Activated CD4-positive, alpha-beta T cell treated with anti-CD3 and anti-CD28 coated beads, Interleukin-2, amount 50 U/mL, for 16 hours (primary cell): ENCODE measurements at regions not wholly inside any gene's neighbourhood (a gene's known extent, or its start where the extent isn't known, plus 50 kb on each side); places are given as distances from the start of the nearest gene placed in this dataset.

Experiments used
- DNase-seq: peaks from one replicate; pipeline ENCODE4 v3.0.0-alpha.2; 2020

- DNase-seq = no peak
These were observed 719.2 kb downstream of the OLFM4 start for GRCh38 chr13:53747825-53748224.

DNA sequence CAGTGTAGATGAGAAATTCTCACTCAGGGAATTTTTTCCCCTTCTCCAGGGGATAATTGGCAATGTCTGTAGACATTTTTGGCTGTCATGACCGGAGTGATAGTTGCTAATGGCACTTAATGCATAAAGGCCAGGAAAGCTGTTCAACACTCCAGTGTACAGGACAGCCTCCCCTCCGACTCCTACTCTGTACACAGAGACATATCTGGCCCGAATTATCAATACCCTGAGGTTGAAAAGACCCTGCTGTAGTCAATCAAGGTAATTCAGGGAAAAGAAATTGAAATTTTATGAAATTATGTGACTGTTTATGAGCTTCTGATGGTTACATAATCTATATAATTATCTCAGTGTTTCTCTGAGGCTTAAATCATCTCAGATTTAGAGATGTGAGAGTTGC is 720.7 kb downstream of the OLFM4 start:
- no peak for DNase-seq

DNA sequence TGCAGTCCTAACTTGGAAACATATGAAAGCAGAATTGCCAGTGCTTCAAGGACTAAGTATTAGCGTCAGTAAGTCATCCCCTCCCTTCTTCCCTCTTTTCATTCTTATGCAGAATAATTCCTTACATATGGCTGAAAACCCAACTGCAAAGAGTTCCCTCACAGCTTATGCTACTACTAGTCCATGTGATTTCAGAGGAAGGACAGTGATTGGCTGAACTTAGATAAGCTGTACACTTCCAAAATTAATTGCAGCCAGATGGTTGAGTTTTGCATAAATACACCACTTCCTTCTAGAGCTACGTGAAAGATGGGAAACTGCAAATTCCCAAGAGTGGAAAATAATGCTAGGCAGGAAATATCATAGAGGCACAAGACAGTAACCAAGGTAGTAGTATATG is 730.4 kb downstream of the OLFM4 start:
- no peak for DNase-seq

DNA sequence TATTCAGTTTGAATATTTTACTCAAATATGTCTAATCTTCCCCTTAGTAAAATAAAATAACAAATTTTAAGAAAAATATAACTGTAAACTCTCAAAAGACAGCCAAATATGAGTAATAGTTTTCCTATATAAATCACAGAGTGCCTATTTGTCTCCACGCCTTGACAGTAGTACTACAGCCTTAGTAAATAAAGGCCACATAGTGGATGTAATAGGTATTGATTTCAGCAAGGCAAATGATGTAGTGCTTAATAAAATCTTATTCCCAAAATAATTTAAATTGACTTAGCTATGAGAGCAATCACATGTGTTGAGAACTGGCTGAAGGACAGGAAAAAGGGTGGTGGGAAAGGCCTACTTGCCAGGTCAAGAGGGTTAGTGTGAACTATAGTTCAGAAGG is 747.2 kb downstream of the OLFM4 start:
- DNase-seq = no peak

DNA sequence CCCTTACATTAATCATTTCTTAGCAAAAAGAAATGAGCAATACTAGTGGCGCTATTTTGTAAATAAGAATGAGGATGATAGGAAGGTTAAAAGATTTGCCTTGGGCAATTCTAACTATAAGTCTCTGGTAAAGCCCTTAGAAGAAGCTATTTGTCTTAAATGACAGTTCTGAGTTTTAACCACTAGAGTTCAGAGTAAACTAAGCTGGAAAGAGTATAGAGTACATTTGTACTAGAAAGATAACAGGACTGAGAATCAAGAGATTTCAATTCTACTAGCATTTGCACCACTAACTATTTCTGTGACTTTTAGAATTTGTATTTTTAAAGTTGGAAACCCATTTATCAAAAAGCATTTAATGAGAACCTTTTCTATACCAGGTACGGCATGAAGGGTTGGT is 750.3 kb downstream of the OLFM4 start:
- no peak for DNase-seq

- DNase-seq = no peak
These were observed 753.3 kb downstream of the OLFM4 start for GRCh38 chr13:53781941-53782340.

- peak; percentile 44 for DNase-seq
These were observed 753.9 kb downstream of the OLFM4 start for GRCh38 chr13:53782488-53782961.

- DNase-seq = no peak
These were observed 754.9 kb downstream of the OLFM4 start for GRCh38 chr13:53783471-53783870.

- no peak for DNase-seq
These were observed 759.7 kb downstream of the OLFM4 start for GRCh38 chr13:53788286-53788685.

- no peak for DNase-seq
These were observed 771.4 kb downstream of the OLFM4 start for GRCh38 chr13:53800011-53800410.

DNA sequence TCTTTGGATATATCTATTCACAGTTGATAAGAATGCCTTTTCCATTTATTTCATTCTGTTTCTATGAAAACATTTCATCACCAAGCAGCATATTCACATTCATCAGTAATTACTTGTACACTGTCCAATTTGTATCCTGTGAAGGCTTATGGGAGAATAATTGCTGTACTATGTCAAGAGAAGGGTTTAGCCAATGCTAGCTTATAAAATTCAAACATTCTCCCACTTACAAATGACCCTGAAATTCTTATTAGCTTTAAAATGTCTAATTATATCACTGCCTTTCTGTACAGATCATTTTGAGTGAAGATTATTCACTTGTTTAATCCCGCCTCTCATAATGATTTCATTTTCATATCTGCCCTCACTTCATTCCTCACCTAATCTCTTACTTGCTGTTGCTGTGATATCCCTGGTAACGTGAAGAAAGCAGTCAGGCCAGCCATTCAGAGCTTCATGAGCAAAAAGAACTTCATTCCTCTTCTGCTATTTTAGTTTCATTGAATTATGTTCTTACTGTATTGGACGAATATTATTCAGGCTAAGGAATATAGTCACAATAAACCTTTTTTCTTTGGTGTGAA is 778.7 kb downstream of the OLFM4 start:
- DNase-seq = no peak

GRCh38 chr13:53821632-53822031 is 793.0 kb downstream of the OLFM4 start:
- DNase-seq = no peak

DNA sequence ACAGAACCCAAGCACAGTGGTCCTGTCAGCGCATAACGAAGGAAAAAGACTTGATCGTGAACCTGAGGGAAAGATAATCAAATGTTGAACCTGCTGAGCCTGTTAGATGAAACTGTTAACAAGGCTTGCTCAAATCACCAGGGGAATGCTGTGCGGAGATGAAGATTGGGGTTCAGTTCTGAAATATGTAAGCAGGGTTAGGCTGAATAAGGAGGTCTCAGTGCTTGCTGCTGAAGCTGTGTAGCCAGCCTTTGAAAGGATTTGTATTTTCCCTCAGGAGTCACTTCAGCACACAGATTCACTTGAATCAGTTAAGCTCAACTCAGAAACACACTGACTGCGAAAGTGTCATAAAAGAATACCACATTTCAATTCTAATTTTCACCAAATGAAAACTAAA is 793.5 kb downstream of the OLFM4 start:
- DNase-seq = no peak

DNA sequence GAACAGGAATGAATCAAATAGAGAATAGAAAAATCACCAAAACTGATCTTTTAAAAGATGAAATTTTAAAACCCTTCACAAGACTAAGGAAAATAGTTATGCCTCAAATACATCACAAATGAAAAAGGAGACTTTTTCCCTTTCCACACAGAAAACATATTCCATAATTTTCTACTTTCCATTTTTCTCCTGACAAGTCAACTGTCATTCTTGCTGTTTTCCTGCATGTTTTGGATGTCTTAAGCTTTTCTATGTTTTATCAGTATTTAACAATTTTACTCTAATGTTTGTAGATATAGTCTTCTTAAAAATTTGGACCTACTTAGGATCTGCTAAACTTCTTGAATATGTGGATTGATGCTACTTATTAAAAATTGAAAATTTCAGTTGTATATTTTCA is 810.8 kb downstream of the OLFM4 start:
- no peak for DNase-seq

GRCh38 chr13:53844473-53845146 is 816.0 kb downstream of the OLFM4 start:
- no peak for DNase-seq

- no peak for DNase-seq
These were observed 818.9 kb downstream of the OLFM4 start for GRCh38 chr13:53847502-53847901.

GRCh38 chr13:53848366-53848961 is 819.9 kb downstream of the OLFM4 start:
- no peak for DNase-seq

DNA sequence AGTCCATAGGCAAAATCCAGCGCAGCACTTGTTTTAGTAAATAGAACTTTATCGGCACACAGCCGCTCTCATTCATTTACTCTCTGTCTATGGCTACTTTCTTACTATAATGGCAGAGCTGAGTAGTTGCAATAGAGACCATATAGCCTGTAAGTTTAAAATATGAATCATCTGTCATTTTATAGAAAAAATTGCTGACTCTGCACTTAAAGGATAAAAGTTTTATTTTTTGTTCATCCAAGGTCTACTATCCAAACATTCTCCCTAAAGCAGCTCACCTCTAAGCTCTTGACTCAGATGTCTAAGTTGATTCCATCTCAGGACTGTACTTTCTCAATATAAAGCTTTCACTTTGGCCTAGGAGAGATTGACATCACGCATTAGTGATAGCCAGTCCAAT is 825.7 kb downstream of the OLFM4 start:
- no peak for DNase-seq

DNA sequence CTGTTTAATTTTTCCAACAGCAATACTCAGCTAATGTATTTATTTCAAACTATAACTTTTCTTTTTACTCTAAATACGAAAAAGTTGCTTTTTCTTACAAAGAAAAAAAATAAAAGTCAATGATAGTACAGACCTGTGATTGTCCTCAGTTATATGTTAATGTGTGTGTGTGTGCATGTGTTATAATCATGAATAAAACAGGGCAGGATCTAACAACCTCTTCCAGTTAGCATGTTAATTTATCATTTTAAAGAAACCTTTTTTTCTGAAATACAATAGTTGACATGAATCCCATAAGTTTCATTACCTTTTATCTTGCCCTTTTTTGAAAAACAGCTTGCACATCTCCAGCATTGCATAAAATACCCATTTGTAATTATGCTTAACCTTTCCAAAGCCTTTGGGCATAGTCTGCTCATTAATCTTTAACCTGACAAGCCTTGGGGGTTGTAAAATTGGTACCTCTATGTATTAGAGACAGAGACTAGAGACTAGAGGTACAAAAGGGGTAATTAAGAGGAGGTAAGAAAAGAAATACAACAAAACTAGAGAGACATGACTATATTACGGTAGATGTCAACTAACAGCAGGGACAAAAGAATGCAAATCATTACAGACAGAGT is 828.1 kb downstream of the OLFM4 start:
- DNase-seq = no peak

GRCh38 chr13:53863520-53863919 is 834.9 kb downstream of the OLFM4 start:
- DNase-seq = no peak

GRCh38 chr13:53873558-53873957 is 844.9 kb downstream of the OLFM4 start:
- DNase-seq = no peak

DNA sequence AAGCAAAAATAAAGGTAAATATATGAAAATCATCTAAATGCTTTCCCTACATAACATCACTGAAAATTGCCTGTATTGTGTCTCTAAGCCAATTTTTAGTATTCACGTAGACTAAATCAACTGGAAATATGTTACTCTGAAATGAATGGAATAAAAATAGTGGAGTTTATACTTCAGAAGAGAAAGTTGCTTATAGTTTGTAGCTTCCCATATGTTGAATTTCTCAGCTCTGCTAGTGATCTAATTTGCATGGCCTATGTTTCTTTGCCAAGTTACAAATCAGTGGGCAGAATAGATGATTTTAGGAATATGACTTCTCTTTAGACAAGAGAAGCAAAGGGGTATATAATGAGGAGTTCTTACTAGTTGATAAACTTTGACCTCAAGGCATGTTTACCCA is 850.2 kb downstream of the OLFM4 start:
- DNase-seq = no peak

DNA sequence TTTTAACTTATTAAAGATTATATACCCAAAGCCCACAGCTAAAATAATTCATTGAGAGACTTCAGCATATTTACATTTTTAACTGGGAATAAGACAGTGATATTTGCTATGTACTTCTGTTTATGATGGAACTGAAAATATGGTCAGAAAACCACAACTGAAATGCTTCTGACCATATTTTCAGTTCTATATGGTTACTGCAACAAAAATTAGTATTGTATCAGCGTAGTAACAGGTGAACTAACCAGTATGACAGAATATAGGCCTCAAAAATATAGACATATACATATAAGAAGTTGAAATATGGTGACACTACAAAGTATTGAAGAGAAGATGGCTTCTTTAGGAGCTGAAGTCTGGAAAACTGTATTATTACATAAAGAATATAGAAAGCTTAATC is 857.4 kb downstream of the OLFM4 start:
- no peak for DNase-seq

GRCh38 chr13:53890696-53891095 is 862.1 kb downstream of the OLFM4 start:
- DNase-seq = no peak
